ENCODE measurements at regions not wholly inside any gene's neighbourhood (a gene's known extent, or its start where the extent isn't known, plus 50 kb on each side); places are given as distances from the start of the nearest gene placed in this dataset.

DNA sequence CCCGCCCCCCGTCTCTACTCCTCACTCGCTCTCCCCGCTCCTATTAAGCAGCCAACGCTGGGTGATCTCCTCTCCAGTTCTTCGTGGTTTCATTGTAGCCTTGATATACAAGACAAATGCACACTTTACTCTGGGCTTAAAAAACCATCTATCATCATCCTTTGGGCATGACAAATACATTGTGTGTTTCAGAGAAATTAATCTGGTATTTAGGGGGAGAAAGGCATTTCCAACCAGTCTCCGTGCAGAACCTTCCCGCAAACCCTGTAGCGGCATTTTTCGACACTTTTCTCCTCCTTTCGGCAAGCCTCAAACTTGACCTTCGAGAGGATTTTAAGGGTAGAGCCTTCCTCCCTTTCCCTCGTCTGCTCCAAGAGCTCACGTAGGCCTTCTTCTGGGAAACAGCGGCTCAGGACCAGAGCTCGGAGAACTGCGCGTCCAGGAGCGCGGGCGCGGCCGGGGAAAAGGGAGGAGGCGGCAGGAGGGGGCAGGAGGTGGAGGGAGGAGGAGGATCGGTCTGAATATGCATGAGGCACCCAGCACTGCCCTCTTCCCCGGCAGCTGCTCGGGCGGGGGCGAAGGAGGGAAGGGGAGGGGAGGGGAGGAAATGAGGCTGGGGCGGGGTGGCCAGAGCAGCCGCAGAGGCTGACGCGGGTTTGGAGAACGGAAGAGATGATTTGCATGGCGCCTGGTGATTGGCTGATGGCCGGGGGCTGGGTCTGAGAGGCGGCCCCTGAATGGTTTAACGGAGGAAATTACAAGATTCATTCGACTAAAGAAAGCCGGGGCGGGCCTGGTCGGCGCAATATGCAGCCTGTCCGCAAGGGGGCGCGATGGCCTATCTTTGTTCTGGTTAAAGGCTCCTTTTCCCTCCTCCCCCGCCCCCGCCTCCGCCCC, 127.5 kb downstream of the TMEM161B start:
- TF ChIP-seq, protein P1, sequence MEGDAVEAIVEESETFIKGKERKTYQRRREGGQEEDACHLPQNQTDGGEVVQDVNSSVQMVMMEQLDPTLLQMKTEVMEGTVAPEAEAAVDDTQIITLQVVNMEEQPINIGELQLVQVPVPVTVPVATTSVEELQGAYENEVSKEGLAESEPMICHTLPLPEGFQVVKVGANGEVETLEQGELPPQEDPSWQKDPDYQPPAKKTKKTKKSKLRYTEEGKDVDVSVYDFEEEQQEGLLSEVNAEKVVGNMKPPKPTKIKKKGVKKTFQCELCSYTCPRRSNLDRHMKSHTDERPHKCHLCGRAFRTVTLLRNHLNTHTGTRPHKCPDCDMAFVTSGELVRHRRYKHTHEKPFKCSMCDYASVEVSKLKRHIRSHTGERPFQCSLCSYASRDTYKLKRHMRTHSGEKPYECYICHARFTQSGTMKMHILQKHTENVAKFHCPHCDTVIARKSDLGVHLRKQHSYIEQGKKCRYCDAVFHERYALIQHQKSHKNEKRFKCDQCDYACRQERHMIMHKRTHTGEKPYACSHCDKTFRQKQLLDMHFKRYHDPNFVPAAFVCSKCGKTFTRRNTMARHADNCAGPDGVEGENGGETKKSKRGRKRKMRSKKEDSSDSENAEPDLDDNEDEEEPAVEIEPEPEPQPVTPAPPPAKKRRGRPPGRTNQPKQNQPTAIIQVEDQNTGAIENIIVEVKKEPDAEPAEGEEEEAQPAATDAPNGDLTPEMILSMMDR (IDR thresholded peaks at IDR 0.05) = peak; percentile 65 to 92 (median 75)
- peak; percentile 10 to 95 for TF ChIP-seq EP300 (IDR thresholded peaks at IDR 0.05)
- TF ChIP-seq POLR2A (IDR thresholded peaks at IDR 0.05) = peak in 1 of 2 donors; percentile 67
- peaks cover 0 to 8% of the 10 kb centered on the region in 2 donors for H3K27me3 ChIP-seq
- peak overlapping the region; percentile 39 to 62 (median 54) for H3K4me3 ChIP-seq
- H3K36me3 ChIP-seq = no peaks in the 10 kb centered on the region
- peaks cover 0 to 53% (median 0%) of the 10 kb centered on the region in 4 donors for H3K4me1 ChIP-seq
- WGBS, 2 donors = 1 to 3% methylated on average over 47 to 48 of the region's 49 CpGs
- peak overlapping the region; percentile 65 to 86 (median 76) for H3K27ac ChIP-seq
- no peaks in the 10 kb centered on the region for H3K9me3 ChIP-seq
- DNase-seq (ENCODE audit: low spot score in 2 of 2) = peak; percentile 96 to 98

DNA sequence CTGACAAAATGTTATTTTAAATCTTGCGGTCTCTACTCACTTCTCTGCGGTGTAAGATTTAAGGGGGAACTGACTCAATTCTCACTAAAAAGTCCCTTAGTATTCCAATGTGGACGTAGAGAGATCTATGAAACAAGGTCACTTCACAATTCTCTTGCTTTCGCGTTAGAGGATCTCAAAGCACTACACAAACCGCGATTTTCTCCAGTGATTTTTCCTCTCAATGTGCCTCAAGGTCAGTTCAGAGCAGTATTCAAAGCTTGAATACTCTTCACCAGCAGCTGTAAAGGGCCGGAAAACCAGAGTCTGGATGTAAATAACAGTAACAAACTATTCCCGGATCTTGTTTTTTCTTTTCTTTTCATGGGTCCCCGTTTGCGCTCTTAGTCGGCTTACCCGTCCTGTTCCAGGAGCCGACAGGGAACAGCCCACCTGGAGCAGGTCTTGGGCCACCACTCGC, 128.2 kb downstream of the TMEM161B start:
- peak overlapping the region; percentile 39 to 62 (median 54) for H3K4me3 ChIP-seq
- no peak for DNase-seq (ENCODE audit: low spot score in 2 of 2)
- no peaks in the 10 kb centered on the region for H3K9me3 ChIP-seq
- TF ChIP-seq POLR2A (IDR thresholded peaks at IDR 0.05) = no peak
- TF ChIP-seq EP300 (IDR thresholded peaks at IDR 0.05) = no peak
- TF ChIP-seq, protein P1 (IDR thresholded peaks at IDR 0.05) = no peak
- peaks cover 0 to 8% of the 10 kb centered on the region in 2 donors for H3K27me3 ChIP-seq
- peak overlapping the region; percentile 65 to 86 (median 76) for H3K27ac ChIP-seq
- peaks cover 0 to 48% (median 0%) of the 10 kb centered on the region in 4 donors for H3K4me1 ChIP-seq
- 3% methylated on average over 15 of the region's 15 CpGs for WGBS, 2 donors
- no peaks in the 10 kb centered on the region for H3K36me3 ChIP-seq

DNA sequence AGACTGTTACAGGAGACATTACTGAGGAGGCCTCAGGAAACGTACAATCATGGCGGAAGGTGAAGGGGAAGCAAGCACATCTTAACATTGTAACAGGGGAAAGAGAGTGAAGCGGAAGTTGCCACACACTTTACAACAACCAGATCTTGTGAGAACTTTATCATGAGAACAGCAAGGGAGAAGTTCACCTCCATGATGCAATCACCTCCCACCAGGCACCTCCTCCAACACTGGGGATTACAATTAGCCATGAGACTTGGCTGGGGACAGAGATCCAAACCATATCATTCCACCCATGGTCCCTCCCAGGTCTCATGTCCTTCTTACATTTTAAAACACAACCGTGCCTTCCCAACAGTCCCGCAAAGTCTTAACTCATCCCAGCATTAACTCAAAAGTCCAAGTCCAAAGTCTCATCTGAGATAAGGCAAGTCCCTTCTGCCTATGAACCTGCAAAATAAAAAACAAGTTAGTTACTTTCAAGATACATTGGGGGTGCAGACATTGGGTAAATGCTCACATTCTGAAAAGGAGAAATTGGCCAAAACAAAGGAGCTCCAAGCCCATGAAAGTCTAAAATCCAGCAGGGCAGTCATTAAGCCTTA, 138.3 kb downstream of the TMEM161B start:
- no peaks in the 10 kb centered on the region for H3K27me3 ChIP-seq
- 95 to 97% methylated on average over 5 of the region's 5 CpGs for WGBS, 2 donors
- no peak overlapping the region for H3K4me3 ChIP-seq
- H3K4me1 ChIP-seq = no peaks in the 10 kb centered on the region
- TF ChIP-seq POLR2A (IDR thresholded peaks at IDR 0.05) = no peak
- TF ChIP-seq, protein P1 (IDR thresholded peaks at IDR 0.05) = no peak
- TF ChIP-seq EP300 (IDR thresholded peaks at IDR 0.05) = no peak
- no peak for DNase-seq (ENCODE audit: low spot score in 2 of 2)
- H3K36me3 ChIP-seq = no peaks in the 10 kb centered on the region
- H3K9me3 ChIP-seq = no peaks in the 10 kb centered on the region
- H3K27ac ChIP-seq = no peak overlapping the region

DNA sequence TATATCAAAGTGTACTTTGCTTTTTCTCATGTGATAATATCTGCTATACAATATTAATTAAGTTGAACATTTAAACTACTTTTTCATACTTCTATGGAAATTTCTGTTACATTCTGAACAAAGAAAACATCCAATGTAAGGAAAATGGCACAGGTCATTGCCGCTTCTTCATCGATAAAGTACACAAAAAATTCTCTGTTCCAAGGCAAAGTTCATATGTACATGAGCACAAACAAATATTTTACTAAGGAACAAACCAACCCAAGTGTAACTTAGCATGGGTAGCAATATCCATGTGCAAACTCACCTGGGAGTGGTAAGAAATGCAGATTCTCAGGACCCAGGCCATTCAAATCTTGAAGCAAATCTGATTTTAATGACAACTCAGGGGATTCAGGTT, 139.8 kb downstream of the TMEM161B start:
- TF ChIP-seq, protein P1 (IDR thresholded peaks at IDR 0.05) = no peak
- TF ChIP-seq POLR2A (IDR thresholded peaks at IDR 0.05) (no peak), EP300 (IDR thresholded peaks at IDR 0.05) (no peak)
- Histone ChIP-seq H3K36me3 (no peaks in the 10 kb centered on the region), H3K27ac (no peak overlapping the region), H3K9me3 (peaks cover 0 to 8% (median 0%) of the 10 kb centered on the region in 4 donors), H3K27me3 (no peaks in the 10 kb centered on the region), H3K4me1 (no peaks in the 10 kb centered on the region), H3K4me3 (no peak overlapping the region)
- WGBS, 2 donors = 56 to 72% methylated on average over 2 of the region's 2 CpGs
- no peak for DNase-seq (ENCODE audit: low spot score in 2 of 2)

All from tibial nerve (tissue), 4 donors.